ENCODE measurements at regions not wholly inside any gene's neighbourhood (a gene's known extent, or its start where the extent isn't known, plus 50 kb on each side); places are given as distances from the start of the nearest gene placed in this dataset.

DNA sequence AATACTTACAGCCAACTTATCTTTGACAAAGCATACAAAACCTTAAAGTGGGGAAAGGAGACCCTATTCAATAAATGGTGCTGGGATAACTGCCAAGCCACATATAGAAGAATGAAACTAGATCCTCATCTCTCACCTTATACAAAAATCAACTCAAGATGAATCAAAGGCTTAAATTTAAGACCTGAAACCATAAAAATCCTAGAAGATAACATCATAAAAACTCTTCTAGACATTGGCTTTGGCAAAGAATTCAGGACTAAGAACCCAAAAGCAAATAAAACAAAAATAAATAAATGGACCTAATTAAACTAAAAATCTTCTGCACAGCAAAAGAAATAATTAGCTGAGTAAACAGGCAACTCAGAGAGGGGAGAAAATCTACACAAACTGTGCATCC is 335.6 kb upstream of the PBX1 start:
- Mint-ChIP-seq H3K27ac (ENCODE audit: unreplicated experiment) (no peak overlapping the region), H3K36me3 (ENCODE audit: low read depth) (no peaks in the 10 kb centered on the region), H3K4me1 (ENCODE audit: low read depth) (no peaks in the 10 kb centered on the region), H3K9me3 (ENCODE audit: low read depth) (peaks cover 15% of the 10 kb centered on the region), H3K4me3 (ENCODE audit: unreplicated experiment) (no peak overlapping the region), H3K27me3 (ENCODE audit: low read depth) (no peaks in the 10 kb centered on the region)
- no peak for DNase-seq (ENCODE audit: low spot score)
- TF ChIP-seq, protein P1, sequence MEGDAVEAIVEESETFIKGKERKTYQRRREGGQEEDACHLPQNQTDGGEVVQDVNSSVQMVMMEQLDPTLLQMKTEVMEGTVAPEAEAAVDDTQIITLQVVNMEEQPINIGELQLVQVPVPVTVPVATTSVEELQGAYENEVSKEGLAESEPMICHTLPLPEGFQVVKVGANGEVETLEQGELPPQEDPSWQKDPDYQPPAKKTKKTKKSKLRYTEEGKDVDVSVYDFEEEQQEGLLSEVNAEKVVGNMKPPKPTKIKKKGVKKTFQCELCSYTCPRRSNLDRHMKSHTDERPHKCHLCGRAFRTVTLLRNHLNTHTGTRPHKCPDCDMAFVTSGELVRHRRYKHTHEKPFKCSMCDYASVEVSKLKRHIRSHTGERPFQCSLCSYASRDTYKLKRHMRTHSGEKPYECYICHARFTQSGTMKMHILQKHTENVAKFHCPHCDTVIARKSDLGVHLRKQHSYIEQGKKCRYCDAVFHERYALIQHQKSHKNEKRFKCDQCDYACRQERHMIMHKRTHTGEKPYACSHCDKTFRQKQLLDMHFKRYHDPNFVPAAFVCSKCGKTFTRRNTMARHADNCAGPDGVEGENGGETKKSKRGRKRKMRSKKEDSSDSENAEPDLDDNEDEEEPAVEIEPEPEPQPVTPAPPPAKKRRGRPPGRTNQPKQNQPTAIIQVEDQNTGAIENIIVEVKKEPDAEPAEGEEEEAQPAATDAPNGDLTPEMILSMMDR (IDR thresholded peaks at IDR 0.05) = no peak

DNA sequence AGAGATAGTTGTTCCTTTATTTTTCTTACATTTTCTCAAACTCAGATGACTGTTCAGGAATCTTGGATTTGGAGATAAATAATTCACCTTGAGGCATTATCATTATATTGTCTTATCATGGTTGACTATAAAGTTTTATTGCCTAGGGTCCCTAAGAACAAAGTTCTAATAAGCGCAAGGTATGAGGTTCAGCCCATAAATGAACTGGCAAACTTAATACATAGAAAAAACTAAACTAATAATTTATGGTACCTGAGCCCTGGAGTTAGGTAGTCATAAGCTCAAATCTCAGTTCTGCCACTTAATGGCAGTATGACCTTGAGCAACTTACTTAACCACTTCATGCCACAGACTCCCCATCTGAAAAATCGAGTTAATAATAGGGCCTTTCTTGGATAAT is 334.0 kb upstream of the PBX1 start:
- Mint-ChIP-seq H3K36me3 (ENCODE audit: low read depth) (no peaks in the 10 kb centered on the region), H3K4me3 (ENCODE audit: unreplicated experiment) (no peak overlapping the region), H3K27ac (ENCODE audit: unreplicated experiment) (no peak overlapping the region), H3K9me3 (ENCODE audit: low read depth) (peaks cover 10% of the 10 kb centered on the region), H3K4me1 (ENCODE audit: low read depth) (no peaks in the 10 kb centered on the region), H3K27me3 (ENCODE audit: low read depth) (no peaks in the 10 kb centered on the region)
- TF ChIP-seq, protein P1 (IDR thresholded peaks at IDR 0.05) = no peak
- DNase-seq (ENCODE audit: low spot score) = no peak

DNA sequence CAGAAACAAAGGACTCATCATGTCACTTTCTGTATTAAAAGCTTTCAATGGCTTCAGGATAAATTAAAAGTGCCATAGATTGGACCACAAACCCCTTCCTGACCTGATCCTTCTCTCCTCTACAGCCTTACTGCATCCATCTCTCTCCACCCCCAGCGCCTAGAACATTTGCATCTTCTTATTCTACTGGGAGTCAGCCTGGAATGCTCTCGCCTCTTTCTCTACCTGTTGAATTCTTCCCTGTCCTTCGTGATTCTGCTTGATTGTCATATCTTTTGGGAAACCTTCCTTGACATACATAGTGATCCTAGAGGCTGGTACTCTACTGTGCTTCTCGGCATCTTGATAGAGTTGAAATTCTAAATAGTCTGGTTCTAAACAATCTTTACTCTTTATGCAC is 332.0 kb upstream of the PBX1 start:
- H3K27me3 Mint-ChIP-seq (ENCODE audit: low read depth) = peaks cover 2% of the 10 kb centered on the region
- TF ChIP-seq, protein P1 (IDR thresholded peaks at IDR 0.05) = no peak
- no peak overlapping the region for H3K4me3 Mint-ChIP-seq (ENCODE audit: unreplicated experiment)
- H3K36me3 Mint-ChIP-seq (ENCODE audit: low read depth) = no peaks in the 10 kb centered on the region
- H3K4me1 Mint-ChIP-seq (ENCODE audit: low read depth) = no peaks in the 10 kb centered on the region
- H3K27ac Mint-ChIP-seq (ENCODE audit: unreplicated experiment) = no peak overlapping the region
- no peak for DNase-seq (ENCODE audit: low spot score)
- peaks cover 10% of the 10 kb centered on the region for H3K9me3 Mint-ChIP-seq (ENCODE audit: low read depth)

DNA sequence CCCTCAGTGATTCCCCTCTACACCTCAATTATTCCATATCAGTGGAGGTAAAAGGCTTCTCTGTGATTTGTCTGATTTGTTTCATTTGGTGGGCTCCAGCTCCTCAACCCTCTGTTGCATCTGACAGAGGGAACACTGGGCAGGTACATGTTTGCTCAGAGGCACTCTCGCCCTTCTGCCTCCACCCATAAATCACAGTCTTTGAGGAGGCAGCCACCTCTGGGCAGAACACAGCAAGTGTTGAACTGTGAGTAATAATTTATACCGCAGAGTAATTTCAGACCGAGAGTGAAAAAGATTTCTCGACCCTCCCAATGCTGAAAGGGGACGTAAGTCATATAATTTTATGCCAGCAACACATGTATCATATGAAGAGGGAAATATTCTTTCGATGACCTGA is 330.1 kb upstream of the PBX1 start:
- Mint-ChIP-seq H3K27me3 (ENCODE audit: low read depth) (peaks cover 2% of the 10 kb centered on the region), H3K4me3 (ENCODE audit: unreplicated experiment) (no peak overlapping the region), H3K9me3 (ENCODE audit: low read depth) (peaks cover 5% of the 10 kb centered on the region)

DNA sequence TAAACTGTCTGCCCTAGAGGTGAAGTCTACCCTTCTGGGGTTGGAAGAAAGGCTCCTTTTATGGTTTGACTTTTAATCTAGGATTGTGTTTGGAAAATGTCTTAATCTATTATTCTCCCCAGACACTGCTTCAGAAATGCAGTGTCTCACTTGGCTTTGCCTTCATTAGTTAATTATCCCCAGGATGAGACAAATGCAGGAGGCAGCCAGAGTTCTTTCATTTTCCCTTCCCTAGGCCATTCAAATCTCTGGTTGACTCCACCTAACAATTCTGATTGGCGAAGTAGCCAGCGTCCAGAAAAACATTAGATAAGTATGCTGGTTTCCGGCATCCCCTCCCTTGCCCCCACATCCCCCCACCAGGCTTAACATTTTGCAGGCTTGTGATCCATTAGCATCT is 325.8 kb upstream of the PBX1 start:
- TF ChIP-seq, protein P1 (IDR thresholded peaks at IDR 0.05) = no peak
- DNase-seq (ENCODE audit: low spot score) = no peak
- no peaks in the 10 kb centered on the region for H3K4me1 Mint-ChIP-seq (ENCODE audit: low read depth)
- H3K27ac Mint-ChIP-seq (ENCODE audit: unreplicated experiment) = no peak overlapping the region
- peaks cover 3% of the 10 kb centered on the region for H3K9me3 Mint-ChIP-seq (ENCODE audit: low read depth)
- H3K27me3 Mint-ChIP-seq (ENCODE audit: low read depth) = peaks cover 2% of the 10 kb centered on the region
- no peaks in the 10 kb centered on the region for H3K36me3 Mint-ChIP-seq (ENCODE audit: low read depth)
- H3K4me3 Mint-ChIP-seq (ENCODE audit: unreplicated experiment) = no peak overlapping the region

More for the DNA sequence above, 330.1 kb upstream of the PBX1 start:
- no peak for DNase-seq (ENCODE audit: low spot score)
- TF ChIP-seq, protein P1 (IDR thresholded peaks at IDR 0.05) = no peak
- Mint-ChIP-seq H3K27ac (ENCODE audit: unreplicated experiment) (no peak overlapping the region), H3K4me1 (ENCODE audit: low read depth) (no peaks in the 10 kb centered on the region), H3K36me3 (ENCODE audit: low read depth) (no peaks in the 10 kb centered on the region)
